ENCODE measurements at regions not wholly inside any gene's neighbourhood (a gene's known extent, or its start where the extent isn't known, plus 50 kb on each side); places are given as distances from the start of the nearest gene placed in this dataset.
"Not testable (repeated sequence)": the region's sequence is repeated elsewhere in the genome, so short reads cannot be mapped to it uniquely, and the experiment has no call there.

DNA sequence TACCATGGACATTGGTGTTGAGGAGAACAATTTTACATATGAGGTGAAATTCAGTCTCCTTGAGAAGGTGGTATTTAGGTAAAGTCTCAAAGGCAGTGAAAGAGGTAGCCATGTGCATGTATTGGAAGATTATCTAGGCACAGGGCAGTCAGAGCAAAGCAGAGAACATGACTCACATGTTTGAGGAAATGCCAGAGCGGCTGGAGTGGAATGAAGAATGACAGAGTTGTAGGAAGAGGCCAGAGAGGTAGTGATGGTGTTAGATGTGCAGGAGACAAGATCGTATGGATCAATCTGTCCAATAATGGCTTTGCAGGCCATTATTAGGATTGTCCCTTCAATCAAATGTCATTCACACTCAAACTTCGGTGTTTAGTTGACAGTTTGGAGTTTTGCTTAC lies 449.4 kb upstream of the PTCHD4 start:
- no peak for DNase-seq (ENCODE audit: low read depth in 2 of 3, low spot score in 2 of 3)

DNA sequence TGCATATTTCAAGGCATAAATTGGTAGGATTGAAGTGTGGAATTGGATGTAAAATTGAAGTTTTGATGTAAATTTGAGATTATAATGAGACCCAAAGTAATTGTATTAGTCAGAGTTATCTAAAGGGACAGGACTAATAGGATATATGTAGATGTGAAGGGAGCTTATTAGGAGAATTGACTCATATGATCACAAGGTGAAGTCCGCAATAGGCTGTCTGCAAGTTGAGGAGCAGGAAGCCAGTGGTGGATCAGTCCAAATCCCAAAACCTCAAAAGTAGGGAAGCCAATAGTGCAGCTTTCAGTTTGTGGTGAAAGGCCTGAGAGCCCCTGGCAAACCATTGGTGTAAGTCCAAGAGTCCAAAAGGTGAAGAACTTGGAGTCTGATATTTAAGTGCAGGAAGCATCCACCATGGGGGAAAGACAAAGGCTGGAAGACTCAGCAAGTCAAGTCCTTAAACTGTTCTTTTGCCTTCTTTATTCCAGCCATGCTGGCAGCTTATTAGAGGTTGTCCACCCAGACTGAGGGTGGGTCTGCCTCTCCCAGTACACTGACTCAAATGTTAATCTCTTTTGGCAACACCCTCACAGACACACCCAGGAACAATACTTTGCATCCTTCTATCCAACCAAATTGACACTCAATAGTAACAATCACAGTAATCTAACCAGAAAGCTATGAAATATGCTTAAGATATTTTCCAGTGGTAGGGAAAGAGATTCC lies 442.6 kb upstream of the PTCHD4 start:
- no peak for DNase-seq (ENCODE audit: low read depth in 2 of 3, low spot score in 2 of 3)

DNA sequence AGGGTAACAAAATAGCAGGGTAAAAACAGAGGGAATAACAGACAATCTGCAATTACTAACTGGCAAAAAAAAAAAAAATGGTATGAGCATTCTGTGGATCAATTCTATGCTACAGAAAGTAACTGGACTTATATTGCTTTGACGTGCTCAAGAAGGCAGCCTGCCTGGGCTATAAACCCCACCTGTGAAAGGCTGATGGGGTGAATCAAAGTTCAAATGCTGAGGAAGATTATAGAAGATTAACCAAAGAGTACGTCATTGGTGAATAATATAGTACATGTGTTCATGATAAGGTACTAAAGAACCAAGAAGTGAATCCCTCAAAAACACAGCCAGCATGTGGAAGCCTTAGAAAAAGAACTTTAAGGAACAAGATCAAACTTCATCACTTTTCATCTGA lies 441.9 kb upstream of the PTCHD4 start:
- DNase-seq (ENCODE audit: low read depth in 2 of 3, low spot score in 2 of 3) = no peak

DNA sequence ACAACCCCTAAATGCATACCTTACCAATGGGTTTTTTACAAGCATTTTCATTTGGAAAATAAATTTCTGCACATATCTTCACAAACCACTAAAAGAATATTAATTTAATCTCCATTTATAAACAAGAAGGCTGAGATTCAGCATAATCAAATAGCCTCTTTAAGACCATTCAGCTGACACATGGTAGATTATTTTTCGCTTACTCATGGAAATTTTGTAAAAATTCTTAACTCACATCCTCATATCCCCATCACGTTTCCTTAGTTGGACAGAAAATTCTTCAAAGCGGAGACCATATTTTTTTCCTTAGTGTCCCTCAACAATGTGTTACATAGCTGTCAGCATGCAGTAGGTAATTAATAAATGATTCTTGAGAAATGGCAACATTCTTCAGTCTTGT lies 439.6 kb upstream of the PTCHD4 start:
- DNase-seq (ENCODE audit: low read depth in 2 of 3, low spot score in 2 of 3) = no peak

DNA sequence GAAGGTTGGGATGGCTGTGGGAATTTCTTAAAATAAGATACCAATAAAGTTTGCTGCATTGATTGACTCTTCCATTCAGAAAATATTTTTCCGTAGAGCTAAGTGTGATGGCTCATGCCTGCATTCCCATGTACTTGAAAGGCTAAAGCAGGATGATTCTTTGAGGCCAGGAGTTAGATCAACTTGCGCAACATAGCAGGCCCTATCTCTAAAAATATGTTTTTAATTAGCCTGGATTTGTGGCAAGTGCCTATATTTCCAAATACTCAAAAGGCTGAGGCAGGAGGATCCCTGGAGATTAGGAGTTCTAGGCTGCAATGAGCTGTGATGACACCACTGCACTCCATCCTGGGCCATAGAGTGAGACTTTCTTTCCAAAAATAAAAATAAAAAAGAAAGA lies 431.2 kb upstream of the PTCHD4 start:
- DNase-seq (ENCODE audit: low read depth in 2 of 3, low spot score in 2 of 3) = no peak

DNA sequence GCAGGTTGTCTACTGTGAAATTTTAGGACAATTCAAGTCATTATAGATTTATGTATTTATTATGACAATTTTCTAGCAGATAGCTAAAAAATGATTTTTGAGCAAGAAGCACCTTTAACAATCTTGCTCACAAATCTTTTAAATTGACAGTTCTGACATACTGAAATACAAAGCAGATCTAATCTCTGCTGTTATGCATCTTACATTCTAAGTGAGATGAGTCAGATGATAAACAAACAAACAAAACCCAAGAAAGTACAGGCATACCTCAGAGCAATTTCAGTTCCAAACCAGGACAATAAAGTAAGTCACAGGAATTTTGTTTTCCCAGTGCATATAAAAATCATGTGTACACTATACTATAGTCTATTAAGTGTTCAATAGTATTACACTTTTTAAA lies 430.7 kb upstream of the PTCHD4 start:
- DNase-seq (ENCODE audit: low read depth in 2 of 3, low spot score in 2 of 3) = no peak

DNA sequence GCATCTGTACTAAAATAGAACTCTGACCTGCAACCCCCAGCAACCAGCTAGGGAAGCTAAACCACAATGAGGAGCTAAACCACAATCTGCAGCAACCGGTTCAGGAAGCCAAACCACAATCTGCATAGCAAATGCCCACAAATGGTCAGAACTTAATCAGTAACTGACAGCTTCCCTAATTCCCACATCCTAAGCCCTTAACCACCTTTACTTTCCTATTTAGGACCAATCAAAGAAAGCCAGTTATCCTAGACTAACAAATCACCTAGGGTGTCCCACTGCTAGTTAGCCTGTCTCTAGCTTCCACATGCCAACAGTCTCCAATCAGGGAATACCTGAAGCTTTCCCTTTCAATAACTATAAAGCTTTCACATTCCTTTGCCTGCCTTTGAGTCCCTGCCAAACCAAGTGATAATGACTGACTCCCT lies 424.6 kb upstream of the PTCHD4 start:
- DNase-seq (ENCODE audit: low read depth in 2 of 3, low spot score in 2 of 3) = peak in 2 of 3 donors; percentile 26 to 68

DNA sequence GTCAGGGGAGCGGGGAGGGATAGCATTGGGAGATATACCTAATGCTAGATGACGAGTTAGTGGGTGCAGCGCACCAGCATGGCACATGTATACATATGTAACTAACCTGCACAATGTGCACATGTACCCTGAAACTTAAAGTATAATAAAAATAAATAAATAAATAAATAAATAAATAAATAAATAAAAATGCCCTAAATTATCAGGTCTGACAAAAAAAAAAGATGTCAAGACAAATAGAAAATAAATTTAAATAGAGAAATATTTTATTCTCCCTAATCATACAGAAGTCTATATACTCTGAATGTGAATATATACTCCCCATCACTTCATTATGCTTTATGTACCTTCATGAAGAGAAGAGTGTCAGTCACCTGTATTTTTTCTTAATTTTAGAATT lies 420.0 kb upstream of the PTCHD4 start:
- not testable (repeated sequence) for DNase-seq (ENCODE audit: low read depth in 2 of 3, low spot score in 2 of 3)

DNA sequence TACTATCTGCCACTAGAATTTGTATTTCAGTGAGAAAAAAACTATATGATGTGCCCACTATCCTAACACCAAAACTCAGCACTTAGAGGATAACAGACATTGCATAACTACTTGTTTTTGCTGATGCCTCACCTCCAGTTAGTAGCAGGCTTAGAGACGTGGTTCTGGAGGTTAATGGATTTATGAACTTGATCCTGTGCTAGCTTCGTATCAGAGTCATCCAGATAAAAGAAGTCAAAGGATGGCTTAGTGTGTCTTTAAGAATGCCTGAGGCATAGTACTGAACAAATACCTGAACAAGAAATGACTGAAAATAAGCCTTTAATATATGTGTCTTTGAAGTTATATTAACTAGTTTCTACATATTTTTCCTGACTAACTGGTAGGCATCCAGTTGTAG lies 414.9 kb upstream of the PTCHD4 start:
- DNase-seq (ENCODE audit: low read depth in 2 of 3, low spot score in 2 of 3) = no peak

DNA sequence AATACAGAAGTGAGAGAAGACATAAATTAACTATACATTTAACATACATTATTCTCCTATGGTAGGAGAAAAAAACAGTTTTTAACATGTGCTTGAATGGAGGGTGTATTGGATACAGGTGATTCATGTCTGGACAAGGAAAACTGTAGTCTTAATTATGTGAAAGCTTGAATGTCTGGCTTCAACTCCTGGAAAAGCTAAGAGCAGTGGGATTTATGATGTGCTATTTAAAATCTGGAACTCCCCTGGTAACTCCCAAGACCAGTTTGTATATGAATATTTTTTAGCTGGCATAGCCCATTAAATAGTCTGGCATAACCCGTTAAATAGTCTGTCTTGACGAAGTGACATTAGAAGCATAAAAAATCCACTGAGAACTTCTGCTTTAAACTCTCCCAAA lies 410.0 kb upstream of the PTCHD4 start:
- DNase-seq (ENCODE audit: low read depth in 2 of 3, low spot score in 2 of 3) = no peak

DNA sequence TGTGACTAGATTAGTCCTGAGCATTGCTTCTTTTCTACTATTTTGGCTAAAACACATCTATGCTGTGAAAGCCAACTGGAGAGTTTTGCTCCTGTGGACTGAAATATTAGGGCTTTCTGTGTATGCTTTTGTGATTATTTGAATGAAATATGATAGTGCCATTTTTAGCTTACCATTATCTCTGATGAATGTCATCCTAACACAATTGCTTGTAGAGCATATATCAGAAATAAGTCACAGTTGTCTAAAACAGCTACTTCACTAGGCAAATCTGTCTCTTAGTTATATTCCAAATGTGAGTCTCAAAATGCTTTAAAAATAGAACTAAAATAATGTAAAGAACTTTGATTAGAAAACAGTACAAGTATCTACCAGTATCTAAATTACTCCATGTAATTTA lies 401.4 kb upstream of the PTCHD4 start:
- no peak for DNase-seq (ENCODE audit: low read depth in 2 of 3, low spot score in 2 of 3)

DNA sequence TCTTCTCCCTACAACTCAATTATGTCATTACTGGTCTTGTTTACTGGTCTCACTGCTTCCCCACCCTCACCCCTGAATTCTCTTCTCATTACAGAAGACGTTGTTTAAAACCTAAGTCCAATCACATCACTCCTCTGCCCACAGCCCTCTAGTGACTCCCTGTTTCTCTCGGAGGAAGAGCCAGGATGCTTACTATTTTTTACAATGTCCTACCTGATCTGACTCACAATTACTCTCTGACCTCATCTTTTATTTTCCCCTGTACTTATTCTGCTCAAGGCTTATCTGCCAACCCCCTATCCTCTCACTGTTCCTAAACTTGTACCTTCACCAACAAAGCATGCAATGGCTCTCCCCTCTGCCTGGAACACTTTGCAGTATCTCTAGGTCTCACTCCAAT lies 400.4 kb upstream of the PTCHD4 start:
- no peak for DNase-seq (ENCODE audit: low read depth in 2 of 3, low spot score in 2 of 3)

DNA sequence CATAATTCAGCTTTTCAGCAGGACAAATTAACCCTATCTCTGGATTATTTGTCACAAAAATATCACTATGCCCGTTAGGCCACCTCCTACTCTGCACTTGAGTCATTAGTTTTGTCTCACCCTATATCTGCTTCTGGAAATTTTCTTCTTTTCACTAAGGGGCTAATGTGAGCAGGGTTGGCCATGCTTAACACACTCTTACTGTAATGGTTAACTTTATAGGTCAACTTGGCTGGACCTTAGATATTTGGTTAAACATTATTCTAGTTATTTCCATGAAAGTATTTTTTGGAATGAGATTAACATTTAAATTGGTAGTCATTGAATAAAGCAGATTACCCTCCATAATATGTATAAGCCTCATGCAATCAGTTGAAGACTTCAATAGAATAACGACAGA lies 394.6 kb upstream of the PTCHD4 start:
- DNase-seq (ENCODE audit: low read depth in 2 of 3, low spot score in 2 of 3) = no peak

DNA sequence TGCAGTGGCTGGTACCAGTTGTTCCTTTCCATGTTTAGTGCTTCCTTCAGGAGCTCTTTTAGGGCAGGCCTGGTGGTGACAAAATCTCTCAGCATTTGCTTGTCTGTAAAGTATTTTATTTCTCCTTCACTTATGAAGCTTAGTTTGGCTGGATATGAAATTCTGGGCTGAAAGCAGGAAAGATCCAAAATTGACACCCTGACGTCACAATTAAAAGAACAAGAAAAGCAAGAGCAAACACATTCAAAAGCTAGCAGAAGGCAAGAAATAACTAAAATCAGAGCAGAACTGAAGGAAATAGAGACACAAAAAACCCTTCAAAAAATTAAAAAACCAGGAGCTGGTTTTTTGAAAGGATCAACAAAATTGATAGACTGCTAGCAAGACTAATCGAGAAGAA lies 382.4 kb upstream of the PTCHD4 start:
- not testable (repeated sequence) for DNase-seq (ENCODE audit: low read depth in 2 of 3, low spot score in 2 of 3)

DNA sequence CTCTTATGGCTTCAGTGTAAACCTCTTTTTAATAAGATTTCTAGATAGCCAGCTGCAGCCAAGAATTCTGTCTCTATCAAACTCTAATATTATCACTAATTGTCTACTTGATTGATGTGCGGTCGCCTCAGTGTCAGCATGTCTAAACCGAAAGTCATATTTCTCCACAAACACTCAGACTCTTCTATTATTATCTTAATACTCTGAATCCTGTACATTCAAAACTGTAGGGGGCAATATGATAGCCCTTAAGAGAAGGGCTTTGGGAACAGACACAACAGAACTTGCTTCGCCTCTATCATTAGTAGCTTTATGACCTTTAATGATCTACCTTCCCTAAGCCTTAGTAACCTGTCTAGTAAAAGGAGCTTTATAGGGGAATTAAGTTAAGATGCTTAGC lies 379.7 kb upstream of the PTCHD4 start:
- no peak for DNase-seq (ENCODE audit: low read depth in 2 of 3, low spot score in 2 of 3)

DNA sequence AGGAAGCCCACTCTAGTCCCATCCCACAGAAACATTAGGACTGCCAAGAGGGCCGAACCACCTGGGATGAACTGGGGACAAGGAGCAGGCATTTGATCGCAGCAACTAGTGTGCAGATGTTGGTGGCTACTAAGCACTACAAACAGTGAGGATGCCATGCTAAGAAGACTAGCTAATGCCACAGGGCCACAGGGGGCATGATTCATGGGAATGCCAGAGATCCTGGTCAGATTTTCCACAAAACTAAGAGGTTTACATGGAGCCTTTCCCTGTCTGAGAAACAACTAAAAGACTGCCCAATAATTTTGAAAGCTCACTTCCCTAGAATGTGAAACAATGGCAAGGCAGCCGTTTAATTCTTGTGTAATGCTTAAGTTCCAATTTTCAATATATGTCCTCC lies 375.9 kb upstream of the PTCHD4 start:
- DNase-seq (ENCODE audit: low read depth in 2 of 3, low spot score in 2 of 3) = no peak

DNA sequence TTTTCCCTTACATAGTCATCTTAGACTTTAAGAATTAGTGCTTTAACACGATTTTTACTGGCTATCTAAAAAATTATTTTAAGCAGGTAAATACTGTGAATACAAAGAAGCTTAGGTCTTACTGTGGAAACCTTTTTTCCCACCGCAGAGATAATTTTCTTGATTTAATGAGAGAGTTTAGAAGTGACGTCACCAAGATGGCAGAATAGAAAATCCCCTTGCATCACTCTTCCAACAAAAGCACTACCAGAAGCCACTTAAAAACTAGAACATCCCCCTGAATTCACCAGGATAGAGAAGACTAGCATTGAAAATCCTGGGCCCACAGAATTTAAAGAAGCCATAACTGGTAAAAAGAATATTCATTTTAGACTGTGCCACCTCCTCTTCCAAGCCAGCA lies 375.4 kb upstream of the PTCHD4 start:
- DNase-seq (ENCODE audit: low read depth in 2 of 3, low spot score in 2 of 3) = no peak

DNA sequence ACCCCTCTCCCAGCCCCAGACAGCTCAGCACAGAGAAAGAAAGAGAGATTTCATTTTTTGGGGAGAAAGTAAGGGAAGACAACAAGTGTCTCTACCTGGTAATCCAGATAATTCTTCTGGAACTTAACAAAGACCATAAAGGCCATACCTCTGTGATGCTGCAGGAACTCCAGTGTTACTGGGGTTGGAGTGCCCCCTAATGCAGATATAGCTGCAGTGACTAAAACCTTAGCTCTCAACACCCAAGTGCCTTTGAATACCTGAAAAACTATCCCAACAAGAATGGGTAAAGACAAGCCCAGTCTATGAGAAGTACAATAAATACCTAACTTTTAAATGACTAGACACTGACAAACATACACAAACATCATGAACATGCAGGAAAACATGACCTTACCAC lies 365.3 kb upstream of the PTCHD4 start:
- peak in 2 of 3 donors; percentile 1 to 5 for DNase-seq (ENCODE audit: low read depth in 2 of 3, low spot score in 2 of 3)

DNA sequence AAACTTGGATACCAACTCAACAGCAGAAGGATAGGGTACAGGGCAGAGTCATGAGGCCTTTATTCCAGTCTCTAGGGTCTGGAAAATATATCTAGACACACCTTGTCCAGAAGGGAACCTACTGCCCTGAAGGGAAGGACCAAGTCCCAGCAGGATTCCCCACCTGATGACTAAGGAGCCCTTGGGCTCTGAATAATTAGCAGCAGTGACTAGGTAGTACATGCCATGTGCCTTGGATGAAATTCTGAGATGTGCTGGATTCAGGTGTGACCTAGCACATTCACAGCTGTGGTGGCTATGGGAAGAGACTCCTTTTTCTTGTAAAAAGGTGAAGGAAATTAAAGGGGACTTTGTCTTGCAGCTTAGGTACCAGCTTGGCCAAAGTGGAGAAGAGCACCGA lies 364.3 kb upstream of the PTCHD4 start:
- DNase-seq (ENCODE audit: low read depth in 2 of 3, low spot score in 2 of 3) = no peak

DNA sequence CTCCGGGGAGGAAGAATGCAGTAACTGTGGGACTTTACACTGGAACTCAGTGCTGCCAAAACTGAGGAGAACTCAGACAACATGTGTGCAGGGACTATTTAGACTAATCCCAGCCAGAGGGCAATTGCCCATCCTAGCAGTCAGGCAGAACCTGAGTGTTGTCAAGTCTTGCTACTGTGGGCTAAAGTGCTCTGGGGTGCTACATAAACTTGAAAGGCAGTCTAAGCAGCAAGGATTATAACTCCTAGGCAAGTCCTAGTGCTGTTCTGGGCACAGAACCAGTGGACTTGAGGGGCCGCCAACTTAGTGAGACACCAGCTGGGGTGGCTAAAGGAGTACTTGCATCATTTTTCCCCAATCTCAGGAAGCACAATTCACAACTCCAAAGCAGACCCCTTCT lies 363.8 kb upstream of the PTCHD4 start:
- DNase-seq (ENCODE audit: low read depth in 2 of 3, low spot score in 2 of 3) = no peak

DNA sequence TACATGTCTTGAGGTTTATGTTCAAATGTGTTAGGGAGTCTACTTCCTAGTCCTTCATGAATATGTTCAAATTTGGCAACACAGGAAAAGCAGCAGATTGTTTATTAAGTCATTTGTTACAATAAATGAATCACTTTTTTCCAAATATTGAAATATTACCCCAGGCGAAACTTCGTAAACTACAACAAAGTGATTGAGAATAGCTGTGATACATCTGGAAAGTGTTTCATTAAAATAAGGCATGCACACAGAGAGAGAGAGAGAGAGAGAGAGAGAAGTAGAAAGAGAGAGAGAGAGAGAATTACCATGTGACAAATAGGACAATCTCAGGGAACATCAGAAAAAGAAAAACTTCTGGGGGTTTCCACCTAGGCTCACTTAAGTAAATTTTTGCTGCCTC lies 363.1 kb upstream of the PTCHD4 start:
- no peak for DNase-seq (ENCODE audit: low read depth in 2 of 3, low spot score in 2 of 3)

DNA sequence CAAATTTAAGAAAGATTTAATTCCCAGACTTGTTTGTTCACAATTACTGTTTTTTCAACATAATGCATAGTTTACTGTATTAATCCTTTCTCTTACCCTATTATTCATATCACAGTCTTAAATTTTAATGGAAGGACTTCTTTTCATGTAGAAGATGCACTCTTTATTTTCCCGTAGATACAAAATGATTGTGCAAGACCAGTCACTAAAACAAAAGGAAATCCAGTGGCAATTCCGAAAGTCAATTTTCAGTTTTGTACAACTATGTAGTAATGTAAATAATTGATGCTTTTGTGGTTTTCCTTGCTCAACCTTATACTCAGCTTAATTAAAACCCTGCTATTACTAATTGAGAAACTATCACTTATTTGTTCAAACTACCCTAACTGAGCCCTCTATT lies 361.5 kb upstream of the PTCHD4 start:
- no peak for DNase-seq (ENCODE audit: low read depth in 2 of 3, low spot score in 2 of 3)

DNA sequence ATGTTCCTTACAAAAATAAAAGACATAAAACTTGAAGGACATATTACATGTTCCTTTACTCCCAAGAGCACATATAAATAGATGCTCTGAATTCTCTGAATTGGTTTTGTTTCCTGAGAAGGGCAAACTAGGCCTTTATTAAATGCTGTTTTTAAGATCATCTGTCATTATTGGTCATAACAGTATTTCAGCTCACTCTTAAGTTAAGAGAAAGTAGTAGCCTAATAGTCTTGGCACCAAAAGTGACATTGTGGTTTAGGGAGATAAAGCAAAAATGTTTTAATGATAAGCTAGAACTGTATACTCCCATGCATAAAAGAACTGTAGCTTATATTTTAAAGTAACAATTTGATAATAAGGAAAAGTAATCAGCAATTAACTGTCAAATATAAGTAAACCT lies 361.1 kb upstream of the PTCHD4 start:
- no peak for DNase-seq (ENCODE audit: low read depth in 2 of 3, low spot score in 2 of 3)

Data from hematopoietic multipotent progenitor cell (in vitro differentiated cells).